GM12874 (cell line): ENCODE measurements at regions not wholly inside any gene's neighbourhood (a gene's known extent, or its start where the extent isn't known, plus 50 kb on each side); places are given as distances from the start of the nearest gene placed in this dataset.

Source experiments
- CTCF ChIP-seq: IDR thresholded peaks from 2 replicates; pipeline ENCODE4 v1.5.1; 2011; ENCODE audit warnings: low read depth, mild to moderate bottlenecking, control low read depth, low read length, moderate library complexity; ENCODE audit not compliant: insufficient read depth

GRCh38 chr1:10903821-10904220 lies 107.4 kb upstream of the CASZ1 start:
- TF ChIP-seq CTCF, result no peak

GRCh38 chr1:10904396-10905358 lies 107.8 kb upstream of the TARDBP start:
- TF ChIP-seq CTCF, result no peak

GRCh38 chr1:10905841-10906655 lies 106.4 kb upstream of the TARDBP start:
- TF ChIP-seq CTCF, result no peak

GRCh38 chr1:10906866-10907519 lies 105.5 kb upstream of the TARDBP start:
- TF ChIP-seq CTCF, result no peak

- TF ChIP-seq CTCF, result no peak
Observed at GRCh38 chr1:10908266-10908665, 104.2 kb upstream of the TARDBP start.

- TF ChIP-seq CTCF, result peak; percentile 83
Observed at GRCh38 chr1:10909697-10910680, 102.5 kb upstream of the TARDBP start.
